Sigmoid colon (tissue), 4 donors: ENCODE measurements at regions not wholly inside any gene's neighbourhood (a gene's known extent, or its start where the extent isn't known, plus 50 kb on each side); places are given as distances from the start of the nearest gene placed in this dataset.
"Not testable (repeated sequence)": the region's sequence is repeated elsewhere in the genome, so short reads cannot be mapped to it uniquely, and the experiment has no call there.

ENCODE experiments used
- EP300 ChIP-seq, 4 donors: sonication (generic); formaldehyde crosslinking; IDR thresholded peaks; one replicate each; pipeline ENCODE4 v1.6.1; 2017; ENCODE audit warnings: antibody characterized with exemption in 4 of 4
- TF ChIP-seq, protein P1 (sequence below), 4 experiments: fragments of 450-650 bp in 3 of 4; fragments of 200-600 bp in 1 of 4; IDR thresholded peaks; one replicate each; pipeline ENCODE4 v1.5.1; 2016 to 2019; ENCODE audit warnings: antibody characterized with exemption in 4 of 4, mild to moderate bottlenecking in 3 of 4, moderate library complexity in 2 of 4

GRCh38 chr3:13228169-13228568, 154.9 kb upstream of the IQSEC1 start:
- TF ChIP-seq, protein P1, sequence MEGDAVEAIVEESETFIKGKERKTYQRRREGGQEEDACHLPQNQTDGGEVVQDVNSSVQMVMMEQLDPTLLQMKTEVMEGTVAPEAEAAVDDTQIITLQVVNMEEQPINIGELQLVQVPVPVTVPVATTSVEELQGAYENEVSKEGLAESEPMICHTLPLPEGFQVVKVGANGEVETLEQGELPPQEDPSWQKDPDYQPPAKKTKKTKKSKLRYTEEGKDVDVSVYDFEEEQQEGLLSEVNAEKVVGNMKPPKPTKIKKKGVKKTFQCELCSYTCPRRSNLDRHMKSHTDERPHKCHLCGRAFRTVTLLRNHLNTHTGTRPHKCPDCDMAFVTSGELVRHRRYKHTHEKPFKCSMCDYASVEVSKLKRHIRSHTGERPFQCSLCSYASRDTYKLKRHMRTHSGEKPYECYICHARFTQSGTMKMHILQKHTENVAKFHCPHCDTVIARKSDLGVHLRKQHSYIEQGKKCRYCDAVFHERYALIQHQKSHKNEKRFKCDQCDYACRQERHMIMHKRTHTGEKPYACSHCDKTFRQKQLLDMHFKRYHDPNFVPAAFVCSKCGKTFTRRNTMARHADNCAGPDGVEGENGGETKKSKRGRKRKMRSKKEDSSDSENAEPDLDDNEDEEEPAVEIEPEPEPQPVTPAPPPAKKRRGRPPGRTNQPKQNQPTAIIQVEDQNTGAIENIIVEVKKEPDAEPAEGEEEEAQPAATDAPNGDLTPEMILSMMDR (IDR thresholded peaks at IDR 0.05): not testable (repeated sequence)
- TF ChIP-seq EP300 (IDR thresholded peaks at IDR 0.05): not testable (repeated sequence)
